SW480 (cell line): ENCODE measurements at regions not wholly inside any gene's neighbourhood (a gene's known extent, or its start where the extent isn't known, plus 50 kb on each side); places are given as distances from the start of the nearest gene placed in this dataset.

Experiments used
- DNase-seq: peaks from one replicate; pipeline ENCODE4 v3.0.0-alpha.2; 2016; ENCODE audit warnings: low spot score

- DNase-seq, result no peak
Measured at GRCh38 chr12:77299001-77299400, 233.6 kb upstream of the E2F7 start.

- no peak for DNase-seq
Measured at GRCh38 chr12:77294016-77294415, 228.6 kb upstream of the E2F7 start.

- no peak for DNase-seq
Measured at GRCh38 chr12:77274926-77275325, 209.6 kb upstream of the E2F7 start.

- no peak for DNase-seq
Measured at GRCh38 chr12:77273898-77274297, 208.5 kb upstream of the E2F7 start.

- no peak for DNase-seq
Measured at GRCh38 chr12:77256956-77257355, 191.6 kb upstream of the E2F7 start.

- no peak for DNase-seq
Measured at GRCh38 chr12:77253321-77253720, 188.0 kb upstream of the E2F7 start.

GRCh38 chr12:77251799-77252198 is 186.4 kb upstream of the E2F7 start:
- DNase-seq, result no peak

- no peak for DNase-seq
Measured at GRCh38 chr12:77249892-77250291, 184.5 kb upstream of the E2F7 start.

GRCh38 chr12:77248036-77248435 is 182.7 kb upstream of the E2F7 start:
- DNase-seq, result no peak

GRCh38 chr12:77247542-77247941 is 182.2 kb upstream of the E2F7 start:
- DNase-seq, result no peak

- DNase-seq, result no peak
Measured at GRCh38 chr12:77243345-77243744, 178.0 kb upstream of the E2F7 start.

- no peak for DNase-seq
Measured at GRCh38 chr12:77239617-77240016, 174.2 kb upstream of the E2F7 start.

- no peak for DNase-seq
Measured at GRCh38 chr12:77238335-77238734, 173.0 kb upstream of the E2F7 start.

- no peak for DNase-seq
Measured at GRCh38 chr12:77237896-77238295, 172.5 kb upstream of the E2F7 start.

- no peak for DNase-seq
Measured at GRCh38 chr12:77236066-77236465, 170.7 kb upstream of the E2F7 start.

GRCh38 chr12:77232045-77232444 is 166.7 kb upstream of the E2F7 start:
- DNase-seq, result no peak

- DNase-seq, result no peak
Measured at GRCh38 chr12:77231501-77231918, 166.1 kb upstream of the E2F7 start.

- no peak for DNase-seq
Measured at GRCh38 chr12:77229640-77230442, 164.5 kb upstream of the E2F7 start.

GRCh38 chr12:77228376-77228775 is 163.0 kb upstream of the E2F7 start:
- DNase-seq, result no peak

GRCh38 chr12:77226368-77226767 is 161.0 kb upstream of the E2F7 start:
- DNase-seq, result no peak

GRCh38 chr12:77225373-77225772 is 160.0 kb upstream of the E2F7 start:
- no peak for DNase-seq

- DNase-seq, result no peak
Measured at GRCh38 chr12:77224346-77224745, 159.0 kb upstream of the E2F7 start.

GRCh38 chr12:77222336-77222735 is 157.0 kb upstream of the E2F7 start:
- no peak for DNase-seq

GRCh38 chr12:77220586-77220985 is 155.2 kb upstream of the E2F7 start:
- DNase-seq, result no peak
